GM18520 (cell line): ENCODE measurements at regions not wholly inside any gene's neighbourhood (a gene's known extent, or its start where the extent isn't known, plus 50 kb on each side); places are given as distances from the start of the nearest gene placed in this dataset.
"Not testable (repeated sequence)": the region's sequence is repeated elsewhere in the genome, so short reads cannot be mapped to it uniquely, and the experiment has no call there.

ENCODE experiments used
- ATAC-seq: cut with Tn5 transposase; IDR thresholded peaks from one replicate; pipeline ENCODE4 v1.9.1; 2021; ENCODE audit not compliant: unreplicated experiment

DNA sequence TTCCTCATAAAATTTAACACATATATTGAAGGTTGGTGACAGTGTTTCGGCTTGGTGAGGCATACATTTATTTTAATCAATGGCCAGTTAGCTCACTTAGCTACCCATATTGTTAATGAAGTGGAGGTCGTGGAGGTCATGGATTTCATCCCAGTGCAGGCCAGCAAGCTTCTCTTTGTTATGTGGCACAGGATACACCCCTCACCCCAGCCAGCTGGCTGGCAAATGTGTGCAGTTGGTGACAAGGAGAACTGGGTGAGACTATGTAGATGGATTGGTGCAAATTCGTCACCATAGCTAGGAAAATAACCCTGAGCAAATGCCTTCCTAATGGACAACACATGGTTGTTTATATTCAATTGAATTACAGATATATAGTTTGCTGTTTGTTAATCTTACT lies 50.5 kb upstream of the FOXP2 start:
- no peak for ATAC-seq

DNA sequence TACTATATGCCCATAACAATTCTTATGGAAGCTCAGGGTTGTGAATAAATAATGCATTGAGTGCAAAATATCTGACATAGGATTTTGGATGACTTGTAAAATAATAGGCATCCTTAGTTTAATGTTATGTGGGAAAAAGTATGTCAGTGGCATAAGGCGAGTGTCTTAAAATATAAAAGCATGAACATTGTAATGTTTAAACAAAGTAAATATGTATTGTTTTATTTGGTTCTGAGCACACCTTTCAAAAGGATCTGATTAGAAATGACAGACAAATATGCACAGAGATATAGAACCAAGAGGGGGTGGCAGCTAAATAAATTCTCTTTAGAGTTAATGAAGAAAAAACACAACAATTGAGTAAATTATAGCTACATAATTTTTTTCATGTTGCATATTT lies 51.3 kb upstream of the FOXP2 start:
- no peak for ATAC-seq

DNA sequence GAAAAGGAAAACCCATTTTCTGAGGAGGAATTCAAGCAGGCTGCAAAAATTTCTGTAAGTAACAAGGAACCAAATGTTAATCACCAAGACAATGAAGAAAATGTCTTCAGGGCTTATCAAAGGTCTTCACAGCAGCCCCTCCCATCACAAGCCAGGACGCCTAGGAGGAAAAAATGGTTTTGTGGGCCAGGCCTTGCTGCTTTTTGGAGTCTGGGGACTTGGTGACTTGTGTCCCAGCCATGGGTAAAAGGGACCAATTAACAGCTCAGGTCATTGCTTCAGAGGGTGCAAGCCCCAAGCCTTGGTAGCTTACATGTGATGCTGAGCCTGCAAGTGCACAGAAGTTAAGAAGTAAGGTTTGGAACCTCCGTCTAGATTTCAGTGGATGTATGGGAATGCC lies 55.7 kb upstream of the FOXP2 start:
- no peak for ATAC-seq

GRCh38 chr7:114356133-114356532 lies 58.5 kb upstream of the FOXP2 start:
- ATAC-seq = no peak

DNA sequence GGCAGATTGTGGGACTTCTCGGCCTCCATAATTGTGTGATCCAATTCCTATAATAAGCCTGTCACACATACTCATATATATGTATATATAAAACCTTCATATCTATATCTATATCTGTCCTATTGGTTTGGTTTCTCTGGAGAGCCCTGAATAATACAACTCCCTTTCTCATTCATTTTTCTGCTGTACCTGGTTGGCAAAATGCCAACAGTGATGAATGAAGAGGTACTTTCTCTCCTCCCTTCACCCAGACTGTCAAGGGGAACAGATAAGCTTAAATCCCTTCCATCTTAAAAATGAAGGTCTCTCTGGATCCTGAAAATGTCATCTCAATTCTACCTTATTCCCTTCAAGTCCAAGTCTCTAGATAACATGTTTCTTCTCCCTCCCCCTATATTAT lies 60.3 kb upstream of the FOXP2 start:
- ATAC-seq = no peak

DNA sequence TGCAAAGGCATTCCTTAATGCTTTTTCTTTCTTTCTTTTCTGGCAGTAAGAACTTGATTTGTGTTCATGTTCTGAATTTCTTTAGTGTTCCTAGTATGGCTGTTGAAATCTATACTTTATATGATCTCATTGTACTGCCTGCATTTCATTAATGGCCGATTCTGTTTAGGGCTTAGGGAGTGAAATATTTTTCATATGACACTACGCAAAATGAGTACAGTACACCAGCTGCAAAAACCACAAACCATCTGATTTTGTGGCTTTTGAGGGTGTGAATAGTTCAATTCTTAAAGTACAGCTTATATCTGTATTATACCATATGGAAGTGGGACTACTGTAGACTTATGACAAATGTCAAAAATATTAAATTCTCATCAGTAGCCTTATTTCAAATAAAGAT lies 69.1 kb upstream of the FOXP2 start:
- ATAC-seq = no peak

DNA sequence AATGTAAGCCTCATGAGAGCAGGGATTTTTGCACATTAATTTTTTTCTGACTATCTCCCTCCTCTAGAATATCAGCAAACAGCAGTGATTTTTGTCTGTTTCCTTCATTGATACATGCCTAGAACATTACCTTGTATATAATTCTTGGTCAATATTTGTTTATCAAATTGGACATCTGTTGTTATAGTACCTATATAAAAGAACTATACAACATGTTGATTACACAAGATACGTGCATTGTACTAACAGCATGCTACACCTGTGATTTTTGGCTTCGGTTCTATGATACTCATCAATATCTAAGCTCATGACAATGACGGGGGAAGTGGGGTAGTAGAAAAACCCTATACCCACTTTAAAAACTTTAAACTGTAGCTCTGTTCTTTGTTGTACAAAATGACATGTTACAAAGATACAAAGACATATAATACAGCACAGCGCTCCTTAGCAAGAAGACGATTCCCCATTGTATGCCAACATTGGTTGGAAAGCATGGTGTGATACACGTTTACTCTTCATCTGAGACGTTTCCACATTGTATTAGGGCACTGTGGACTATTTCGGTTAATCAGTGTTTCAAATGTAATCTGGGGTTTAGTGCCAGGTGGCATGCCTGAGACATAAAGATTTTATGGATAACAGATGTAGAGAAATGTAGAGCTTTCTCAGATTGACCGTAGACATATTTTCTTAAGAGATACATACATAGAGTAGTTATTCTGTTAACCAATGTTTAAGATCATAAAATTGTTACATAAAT lies 70.5 kb upstream of the FOXP2 start:
- ATAC-seq = no peak

DNA sequence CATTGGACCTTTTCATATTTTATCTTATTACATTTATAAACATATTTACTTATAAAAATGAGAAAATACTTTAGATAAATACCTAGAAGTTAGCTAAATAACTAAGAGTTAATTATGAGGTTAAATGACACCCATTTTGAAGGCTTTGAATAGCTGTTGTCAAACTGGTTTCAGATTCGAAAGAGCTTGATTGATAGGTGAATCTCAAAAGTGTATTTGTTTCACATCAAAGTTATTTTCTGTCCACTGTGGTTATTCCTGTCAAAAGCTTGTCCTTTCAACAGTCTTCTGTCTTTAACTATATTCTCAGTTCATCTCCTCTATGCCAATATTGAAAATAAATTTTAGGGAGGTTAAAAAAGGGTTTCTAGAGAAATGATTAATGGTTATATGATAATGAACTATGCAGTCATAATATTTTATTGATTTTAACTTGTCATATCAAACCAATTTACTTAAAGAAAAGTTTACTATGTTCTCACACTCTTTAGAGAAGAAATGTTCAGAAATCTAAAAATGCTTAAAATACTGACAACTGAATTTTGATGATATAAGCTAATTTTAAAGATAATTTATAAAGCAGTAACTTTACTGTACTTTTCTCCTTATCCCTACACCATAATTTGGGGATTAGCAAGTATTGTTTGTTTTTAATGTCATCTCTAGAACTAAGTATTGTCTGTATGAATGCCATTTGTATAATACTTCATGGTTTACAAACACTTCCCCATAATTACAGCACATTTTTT lies 72.0 kb upstream of the FOXP2 start:
- ATAC-seq = no peak

DNA sequence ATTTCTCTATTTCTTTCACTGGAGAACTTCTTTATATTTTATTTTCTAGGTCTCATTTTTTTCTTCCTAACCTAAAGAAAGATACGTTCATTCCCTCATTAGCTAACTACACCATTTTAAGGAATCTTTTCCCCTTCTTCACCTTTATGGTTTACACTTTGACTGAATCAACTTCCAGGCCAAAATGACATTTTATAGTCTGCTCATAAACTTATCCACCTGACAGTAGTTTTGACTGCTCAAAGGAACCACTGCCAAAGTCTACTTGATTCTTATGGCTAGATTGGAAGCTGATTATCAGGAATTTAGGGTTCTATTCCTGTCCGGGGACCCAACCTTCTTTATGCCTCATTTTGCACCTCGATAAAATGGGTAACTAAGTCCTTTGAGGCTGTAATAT lies 73.0 kb upstream of the FOXP2 start:
- ATAC-seq = no peak

- no peak for ATAC-seq
Observed at GRCh38 chr7:114334989-114335388, 79.6 kb upstream of the FOXP2 start.

DNA sequence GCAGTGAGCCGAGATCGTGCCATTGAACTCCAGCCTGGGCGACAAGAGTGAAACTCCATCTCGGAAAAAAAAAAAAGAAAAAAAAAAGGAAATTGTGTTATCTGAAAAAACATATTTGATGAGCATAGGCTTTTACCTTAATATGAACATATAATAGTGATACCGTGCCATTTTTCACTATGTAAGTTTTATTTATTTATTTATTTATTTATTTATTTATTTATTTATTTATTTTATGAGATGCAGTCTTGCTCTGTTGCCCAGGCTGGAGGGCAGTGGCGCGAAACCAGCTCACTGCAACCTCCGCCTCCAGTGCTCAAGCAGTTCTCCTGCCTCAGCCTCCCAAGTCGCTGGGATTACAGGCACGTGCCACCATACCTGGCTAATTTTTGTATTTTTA lies 85.2 kb upstream of the FOXP2 start:
- ATAC-seq = not testable (repeated sequence)

GRCh38 chr7:114317450-114318098 lies 97.0 kb upstream of the FOXP2 start:
- no peak for ATAC-seq

GRCh38 chr7:114312649-114313048 lies 102.0 kb upstream of the FOXP2 start:
- no peak for ATAC-seq

- no peak for ATAC-seq
Observed at GRCh38 chr7:114310345-114311110, 104.1 kb upstream of the FOXP2 start.

- no peak for ATAC-seq
Observed at GRCh38 chr7:114309729-114310128, 104.9 kb upstream of the FOXP2 start.

DNA sequence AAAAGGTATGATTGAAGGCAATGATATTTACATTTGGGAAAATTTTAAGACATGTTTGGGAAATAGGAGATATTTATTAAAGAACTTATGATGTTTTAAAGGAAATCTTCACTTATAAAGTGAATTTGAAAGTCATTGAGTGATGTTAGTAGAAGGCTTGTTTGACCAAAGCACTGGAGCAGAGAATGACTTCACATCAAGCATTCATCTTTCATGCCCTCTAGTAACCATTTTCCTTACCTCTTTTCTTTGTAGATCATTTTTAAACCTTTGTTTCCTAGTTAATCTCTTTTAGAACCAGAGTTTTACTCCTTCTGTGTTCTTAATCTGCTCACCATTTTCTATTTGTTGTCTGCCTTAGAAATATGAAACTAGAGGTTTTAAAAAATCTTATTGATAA lies 111.3 kb upstream of the FOXP2 start:
- ATAC-seq = no peak

DNA sequence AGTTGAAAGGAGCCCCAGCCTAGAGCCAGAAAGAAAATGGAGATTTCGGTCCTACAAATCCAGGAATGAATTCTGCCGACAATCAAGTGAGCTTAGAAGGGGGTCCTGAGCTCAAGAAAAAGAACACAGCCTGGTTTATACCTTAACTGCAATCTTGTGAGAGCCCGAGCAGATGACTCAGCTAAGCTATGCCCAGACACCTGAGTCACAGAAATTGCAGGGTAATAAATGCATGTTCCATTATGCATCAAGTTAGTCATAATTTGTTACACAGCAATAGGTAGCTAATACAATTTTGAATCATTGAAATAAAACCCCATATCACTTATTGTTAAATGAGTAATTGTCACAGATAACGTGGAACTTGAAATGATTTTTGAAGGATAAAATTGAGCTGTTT lies 111.8 kb upstream of the FOXP2 start:
- ATAC-seq = no peak

- ATAC-seq = no peak
Observed at GRCh38 chr7:114298011-114298410, 116.6 kb upstream of the FOXP2 start.

- no peak for ATAC-seq
Observed at GRCh38 chr7:114297121-114297520, 117.5 kb upstream of the FOXP2 start.

DNA sequence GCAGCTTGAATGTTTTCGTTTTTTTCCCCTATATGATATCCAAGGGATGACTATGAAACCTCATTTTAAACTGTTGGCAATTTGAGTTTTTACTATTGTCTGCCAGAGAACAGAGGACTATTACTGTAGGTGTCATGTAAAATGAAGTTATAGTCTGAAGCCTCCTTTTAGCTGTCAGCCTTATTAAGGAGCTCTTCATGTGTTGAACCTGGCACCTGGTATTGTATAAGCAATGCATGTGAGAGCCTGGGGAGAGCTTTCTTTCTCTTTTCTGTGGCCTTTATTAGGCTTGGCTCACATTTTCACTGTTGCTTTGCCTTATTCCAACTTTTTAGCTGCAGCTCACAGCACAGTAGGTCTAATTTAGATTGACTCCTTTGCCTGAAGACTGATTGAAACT lies 119.1 kb upstream of the FOXP2 start:
- ATAC-seq = no peak

GRCh38 chr7:114294036-114294435 lies 120.6 kb upstream of the FOXP2 start:
- no peak for ATAC-seq
